ENCODE measurements at regions not wholly inside any gene's neighbourhood (a gene's known extent, or its start where the extent isn't known, plus 50 kb on each side); places are given as distances from the start of the nearest gene placed in this dataset.

- no peaks in the 10 kb centered on the region for H3K36me3 ChIP-seq (ENCODE audit: control insufficient read depth, insufficient read depth, low read length)
- H3K4me1 ChIP-seq (ENCODE audit: control insufficient read depth, insufficient read depth, low read length), result peaks cover 4% of the 10 kb centered on the region; the same call in 1 of the 2 replicates
- H3K4me3 ChIP-seq (ENCODE audit: low read depth, low read length), result no peak overlapping the region
- no peak overlapping the region for H3K27ac ChIP-seq (ENCODE audit: low read depth, low read length)
- no peak overlapping the region for H3K9ac ChIP-seq (ENCODE audit: low read depth, low read length)
- no peaks in the 10 kb centered on the region for H3K27me3 ChIP-seq (ENCODE audit: control insufficient read depth, insufficient read depth, low read length)
- no peaks in the 10 kb centered on the region for H3K9me3 ChIP-seq (ENCODE audit: control insufficient read depth, insufficient read depth, low read length)
Measured at GRCh38 chr2:128695646-128696220, 377.1 kb upstream of the HS6ST1 start.

GRCh38 chr2:128696421-128696820 is 377.8 kb upstream of the HS6ST1 start:
- no peaks in the 10 kb centered on the region for H3K27me3 ChIP-seq (ENCODE audit: control insufficient read depth, insufficient read depth, low read length)
- no peak overlapping the region for H3K4me3 ChIP-seq (ENCODE audit: low read depth, low read length)
- no peak overlapping the region for H3K27ac ChIP-seq (ENCODE audit: low read depth, low read length)
- H3K36me3 ChIP-seq (ENCODE audit: control insufficient read depth, insufficient read depth, low read length), result no peaks in the 10 kb centered on the region
- H3K9me3 ChIP-seq (ENCODE audit: control insufficient read depth, insufficient read depth, low read length), result no peaks in the 10 kb centered on the region
- peaks cover 4% of the 10 kb centered on the region; the same call in 1 of the 2 replicates for H3K4me1 ChIP-seq (ENCODE audit: control insufficient read depth, insufficient read depth, low read length)
- H3K9ac ChIP-seq (ENCODE audit: low read depth, low read length), result no peak overlapping the region

GRCh38 chr2:128701418-128701817 is 382.8 kb upstream of the HS6ST1 start:
- no peak overlapping the region for H3K27ac ChIP-seq (ENCODE audit: low read depth, low read length)
- H3K27me3 ChIP-seq (ENCODE audit: control insufficient read depth, insufficient read depth, low read length), result no peaks in the 10 kb centered on the region
- H3K9me3 ChIP-seq (ENCODE audit: control insufficient read depth, insufficient read depth, low read length), result peaks cover 21% of the 10 kb centered on the region; the same call in 1 of the 2 replicates
- no peaks in the 10 kb centered on the region for H3K36me3 ChIP-seq (ENCODE audit: control insufficient read depth, insufficient read depth, low read length)
- no peak overlapping the region for H3K4me3 ChIP-seq (ENCODE audit: low read depth, low read length)
- no peak overlapping the region for H3K9ac ChIP-seq (ENCODE audit: low read depth, low read length)
- H3K4me1 ChIP-seq (ENCODE audit: control insufficient read depth, insufficient read depth, low read length), result no peaks in the 10 kb centered on the region

- no peak overlapping the region for H3K4me3 ChIP-seq (ENCODE audit: low read depth, low read length)
- H3K27ac ChIP-seq (ENCODE audit: low read depth, low read length), result no peak overlapping the region
- H3K4me1 ChIP-seq (ENCODE audit: control insufficient read depth, insufficient read depth, low read length), result no peaks in the 10 kb centered on the region
- H3K9me3 ChIP-seq (ENCODE audit: control insufficient read depth, insufficient read depth, low read length), result peaks cover 33% of the 10 kb centered on the region
- no peaks in the 10 kb centered on the region for H3K36me3 ChIP-seq (ENCODE audit: control insufficient read depth, insufficient read depth, low read length)
- no peaks in the 10 kb centered on the region for H3K27me3 ChIP-seq (ENCODE audit: control insufficient read depth, insufficient read depth, low read length)
- H3K9ac ChIP-seq (ENCODE audit: low read depth, low read length), result no peak overlapping the region
Measured at GRCh38 chr2:128702616-128703015, 383.9 kb upstream of the HS6ST1 start.

- Histone ChIP-seq H3K9ac (ENCODE audit: low read depth, low read length) (no peak overlapping the region), H3K4me3 (ENCODE audit: low read depth, low read length) (no peak overlapping the region; the same call in 1 of the 2 replicates), H3K36me3 (ENCODE audit: control insufficient read depth, insufficient read depth, low read length) (no peaks in the 10 kb centered on the region), H3K4me1 (ENCODE audit: control insufficient read depth, insufficient read depth, low read length) (no peaks in the 10 kb centered on the region), H3K27me3 (ENCODE audit: control insufficient read depth, insufficient read depth, low read length) (no peaks in the 10 kb centered on the region), H3K9me3 (ENCODE audit: control insufficient read depth, insufficient read depth, low read length) (peaks cover 46% of the 10 kb centered on the region), H3K27ac (ENCODE audit: low read depth, low read length) (no peak overlapping the region)
Measured at GRCh38 chr2:128708106-128708816, 389.6 kb upstream of the HS6ST1 start.

GRCh38 chr2:128710242-128710641 is 391.6 kb upstream of the HS6ST1 start:
- Histone ChIP-seq H3K4me3 (ENCODE audit: low read depth, low read length) (no peak overlapping the region), H3K27ac (ENCODE audit: low read depth, low read length) (no peak overlapping the region), H3K4me1 (ENCODE audit: control insufficient read depth, insufficient read depth, low read length) (no peaks in the 10 kb centered on the region), H3K9ac (ENCODE audit: low read depth, low read length) (no peak overlapping the region), H3K36me3 (ENCODE audit: control insufficient read depth, insufficient read depth, low read length) (no peaks in the 10 kb centered on the region), H3K9me3 (ENCODE audit: control insufficient read depth, insufficient read depth, low read length) (peaks cover 35% of the 10 kb centered on the region), H3K27me3 (ENCODE audit: control insufficient read depth, insufficient read depth, low read length) (no peaks in the 10 kb centered on the region)

GRCh38 chr2:128710729-128711128 is 392.1 kb upstream of the HS6ST1 start:
- Histone ChIP-seq H3K9ac (ENCODE audit: low read depth, low read length) (no peak overlapping the region), H3K27me3 (ENCODE audit: control insufficient read depth, insufficient read depth, low read length) (no peaks in the 10 kb centered on the region), H3K9me3 (ENCODE audit: control insufficient read depth, insufficient read depth, low read length) (peaks cover 30% of the 10 kb centered on the region), H3K4me3 (ENCODE audit: low read depth, low read length) (no peak overlapping the region), H3K27ac (ENCODE audit: low read depth, low read length) (no peak overlapping the region), H3K36me3 (ENCODE audit: control insufficient read depth, insufficient read depth, low read length) (no peaks in the 10 kb centered on the region), H3K4me1 (ENCODE audit: control insufficient read depth, insufficient read depth, low read length) (no peaks in the 10 kb centered on the region)

GRCh38 chr2:128714285-128714684 is 395.6 kb upstream of the HS6ST1 start:
- Histone ChIP-seq H3K9ac (ENCODE audit: low read depth, low read length) (no peak overlapping the region), H3K27ac (ENCODE audit: low read depth, low read length) (no peak overlapping the region)

GRCh38 chr2:128714851-128715312 is 396.2 kb upstream of the HS6ST1 start:
- Histone ChIP-seq H3K27me3 (ENCODE audit: control insufficient read depth, insufficient read depth, low read length) (no peaks in the 10 kb centered on the region), H3K4me1 (ENCODE audit: control insufficient read depth, insufficient read depth, low read length) (no peaks in the 10 kb centered on the region), H3K36me3 (ENCODE audit: control insufficient read depth, insufficient read depth, low read length) (no peaks in the 10 kb centered on the region), H3K27ac (ENCODE audit: low read depth, low read length) (no peak overlapping the region), H3K9me3 (ENCODE audit: control insufficient read depth, insufficient read depth, low read length) (no peaks in the 10 kb centered on the region), H3K9ac (ENCODE audit: low read depth, low read length) (no peak overlapping the region), H3K4me3 (ENCODE audit: low read depth, low read length) (no peak overlapping the region)

More at GRCh38 chr2:128714285-128714684, 395.6 kb upstream of the HS6ST1 start:
- no peaks in the 10 kb centered on the region for H3K36me3 ChIP-seq (ENCODE audit: control insufficient read depth, insufficient read depth, low read length)
- H3K27me3 ChIP-seq (ENCODE audit: control insufficient read depth, insufficient read depth, low read length), result no peaks in the 10 kb centered on the region
- no peaks in the 10 kb centered on the region for H3K9me3 ChIP-seq (ENCODE audit: control insufficient read depth, insufficient read depth, low read length)
- no peaks in the 10 kb centered on the region for H3K4me1 ChIP-seq (ENCODE audit: control insufficient read depth, insufficient read depth, low read length)
- H3K4me3 ChIP-seq (ENCODE audit: low read depth, low read length), result no peak overlapping the region

- Histone ChIP-seq H3K27ac (ENCODE audit: low read depth, low read length) (no peak overlapping the region), H3K36me3 (ENCODE audit: control insufficient read depth, insufficient read depth, low read length) (no peaks in the 10 kb centered on the region), H3K9me3 (ENCODE audit: control insufficient read depth, insufficient read depth, low read length) (no peaks in the 10 kb centered on the region), H3K9ac (ENCODE audit: low read depth, low read length) (no peak overlapping the region), H3K4me1 (ENCODE audit: control insufficient read depth, insufficient read depth, low read length) (no peaks in the 10 kb centered on the region), H3K27me3 (ENCODE audit: control insufficient read depth, insufficient read depth, low read length) (no peaks in the 10 kb centered on the region), H3K4me3 (ENCODE audit: low read depth, low read length) (no peak overlapping the region)
Measured at GRCh38 chr2:128715360-128715759, 396.7 kb upstream of the HS6ST1 start.

- no peaks in the 10 kb centered on the region for H3K27me3 ChIP-seq (ENCODE audit: control insufficient read depth, insufficient read depth, low read length)
- H3K4me3 ChIP-seq (ENCODE audit: low read depth, low read length), result no peak overlapping the region
- H3K9ac ChIP-seq (ENCODE audit: low read depth, low read length), result no peak overlapping the region
- no peaks in the 10 kb centered on the region; the same call in 1 of the 2 replicates for H3K9me3 ChIP-seq (ENCODE audit: control insufficient read depth, insufficient read depth, low read length)
- no peak overlapping the region for H3K27ac ChIP-seq (ENCODE audit: low read depth, low read length)
- no peaks in the 10 kb centered on the region for H3K4me1 ChIP-seq (ENCODE audit: control insufficient read depth, insufficient read depth, low read length)
- no peaks in the 10 kb centered on the region for H3K36me3 ChIP-seq (ENCODE audit: control insufficient read depth, insufficient read depth, low read length)
Measured at GRCh38 chr2:128716299-128716721, 397.6 kb upstream of the HS6ST1 start.
